GM19372 (cell line): ENCODE measurements at regions not wholly inside any gene's neighbourhood (a gene's known extent, or its start where the extent isn't known, plus 50 kb on each side); places are given as distances from the start of the nearest gene placed in this dataset.
A peak's percentile ranks its signal among the peaks of the same experiment; 100 is the strongest.
"Not testable (repeated sequence)": the region's sequence is repeated elsewhere in the genome, so short reads cannot be mapped to it uniquely, and the experiment has no call there.

Source experiments
- ATAC-seq: cut with Tn5 transposase; IDR thresholded peaks from one replicate; pipeline ENCODE4 v1.9.1; 2021; ENCODE audit warnings: mild to moderate bottlenecking, low read depth, moderate library complexity; ENCODE audit not compliant: unreplicated experiment

DNA sequence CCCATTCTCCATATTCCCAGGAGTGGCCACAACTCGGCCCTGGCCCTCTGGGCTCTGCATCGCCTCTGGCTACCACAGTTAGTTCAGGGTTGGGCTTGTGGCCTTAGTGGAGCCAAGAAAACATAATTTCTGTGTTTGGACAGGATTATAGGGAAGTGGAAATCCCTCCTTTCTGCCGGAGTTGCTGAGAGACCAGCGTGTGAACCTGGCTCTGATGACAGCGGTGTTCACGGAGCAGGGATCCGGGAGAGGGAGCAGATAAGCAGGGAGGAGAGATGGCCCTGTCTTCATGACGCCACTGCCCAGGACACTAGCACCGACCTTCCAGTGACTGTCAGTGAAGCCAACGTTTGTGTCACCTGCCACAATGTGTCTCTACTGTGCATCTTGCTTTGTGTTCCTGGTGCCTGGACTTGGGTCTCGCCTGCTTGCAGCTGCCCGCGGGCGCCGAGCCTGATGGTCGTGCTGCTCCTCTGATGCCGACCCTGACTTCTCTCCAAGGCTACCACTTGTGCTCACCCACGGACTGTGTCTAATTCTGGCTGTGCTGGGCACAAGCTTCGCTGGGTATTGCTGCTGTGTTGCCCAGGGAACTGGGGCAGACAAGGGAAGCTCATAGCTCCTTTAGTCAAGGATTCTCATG, 67.0 kb upstream of the VIPR2 start:
- ATAC-seq = no peak

DNA sequence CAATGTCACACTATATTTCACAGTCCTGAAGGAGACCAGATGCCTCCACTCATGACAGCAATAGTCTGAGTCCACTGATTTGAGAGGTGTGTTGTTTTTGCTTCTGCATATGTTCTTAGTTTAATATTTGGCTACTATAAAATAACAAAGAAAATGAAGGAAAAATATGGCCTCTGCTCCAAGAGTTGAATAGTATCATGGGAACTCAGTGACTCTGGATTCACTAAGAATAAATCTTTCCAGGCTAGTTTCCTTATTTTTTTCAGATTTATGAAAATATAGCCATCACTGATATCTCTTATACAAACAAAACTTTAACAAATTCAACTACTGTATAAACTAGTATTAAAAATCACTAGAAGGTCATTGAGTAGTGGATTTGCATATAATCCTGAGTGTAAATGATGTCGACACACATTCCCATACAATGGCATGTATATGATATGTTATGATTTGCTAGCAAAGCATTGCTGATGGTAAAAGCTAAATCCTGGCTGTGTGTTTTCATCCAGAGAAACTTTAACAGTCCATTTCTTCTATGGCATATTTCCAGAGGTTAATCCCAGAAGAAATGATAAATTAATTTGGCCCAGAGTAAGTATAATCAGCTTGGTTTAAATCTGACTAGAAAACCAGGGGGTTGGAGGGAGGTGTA, 66.0 kb upstream of the VIPR2 start:
- ATAC-seq = no peak

DNA sequence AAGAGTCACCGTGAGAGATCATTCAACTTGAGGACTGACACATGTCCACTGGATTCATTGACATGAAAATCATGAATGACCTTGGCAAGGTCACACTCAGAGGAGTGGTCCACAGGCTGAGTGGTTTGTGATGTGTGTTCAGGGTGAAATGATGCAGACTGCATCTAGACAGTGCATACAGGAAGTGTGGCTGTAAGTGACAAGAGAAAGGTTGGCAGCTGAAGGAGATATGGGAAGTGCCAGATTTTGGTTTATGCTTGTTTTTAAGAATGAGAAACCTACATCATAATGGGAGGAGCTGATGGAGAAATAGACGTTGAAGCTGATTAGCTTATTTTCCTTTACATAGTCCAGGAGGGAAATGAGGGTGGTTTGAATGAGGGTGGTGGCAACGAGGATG, 64.8 kb upstream of the VIPR2 start:
- ATAC-seq = no peak

DNA sequence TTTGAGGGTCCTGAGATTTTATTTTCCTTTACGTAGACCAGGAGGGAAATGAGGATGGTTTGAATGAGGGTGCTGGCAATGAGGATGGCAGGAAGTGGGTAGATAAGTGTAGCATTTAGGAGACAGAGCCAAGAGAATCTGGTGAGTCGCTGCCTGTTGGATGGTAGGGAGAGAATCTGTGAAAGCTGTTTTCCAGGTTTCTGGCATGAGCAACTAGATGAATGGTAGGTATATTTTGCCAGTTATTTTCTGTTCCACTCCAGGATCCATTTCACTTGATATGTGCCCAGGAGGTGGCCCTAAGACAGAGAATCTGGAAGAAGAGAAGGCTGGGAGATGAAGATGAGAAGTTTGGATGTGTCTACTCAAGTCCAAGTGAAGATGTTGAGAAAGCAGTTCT, 63.3 kb upstream of the VIPR2 start:
- no peak for ATAC-seq

DNA sequence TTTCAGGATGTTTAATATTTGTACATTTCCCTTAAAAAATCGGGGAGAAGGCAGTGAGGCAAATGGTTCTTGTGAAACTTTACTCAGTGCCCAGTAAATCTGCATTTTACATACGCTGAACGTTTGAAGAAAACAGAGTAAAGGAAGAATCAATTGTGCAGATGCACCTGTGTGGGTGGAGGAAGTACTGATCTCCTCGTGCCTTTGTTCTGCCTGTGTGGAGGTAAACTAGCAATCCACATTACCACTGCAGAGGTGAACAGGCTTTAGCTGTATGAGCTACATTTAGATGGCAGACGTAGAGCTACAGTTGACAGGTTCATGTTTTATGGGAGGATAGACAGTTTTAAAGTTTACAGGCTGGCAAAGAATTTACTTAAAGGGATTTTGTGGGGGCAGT, 62.7 kb upstream of the VIPR2 start:
- no peak for ATAC-seq

DNA sequence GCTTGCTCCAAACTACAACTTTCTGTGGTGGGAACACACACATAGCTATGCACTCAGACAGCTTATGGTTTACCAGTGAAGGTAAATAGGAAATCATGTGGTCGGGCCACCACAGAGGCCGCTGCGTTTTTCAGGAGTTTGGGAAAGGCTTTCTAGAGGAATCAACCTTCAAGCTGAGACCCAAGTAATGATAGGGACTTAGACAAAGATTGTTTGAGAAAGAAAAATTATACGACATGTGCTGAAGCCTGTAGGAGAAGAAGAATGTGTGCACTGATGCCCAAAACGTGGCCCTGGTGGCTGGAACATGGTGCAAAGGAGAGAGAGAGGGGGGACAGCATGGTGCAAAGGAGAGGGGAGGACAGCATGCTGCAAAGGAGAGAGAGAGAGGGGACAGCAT, 61.2 kb upstream of the VIPR2 start:
- ATAC-seq = no peak

DNA sequence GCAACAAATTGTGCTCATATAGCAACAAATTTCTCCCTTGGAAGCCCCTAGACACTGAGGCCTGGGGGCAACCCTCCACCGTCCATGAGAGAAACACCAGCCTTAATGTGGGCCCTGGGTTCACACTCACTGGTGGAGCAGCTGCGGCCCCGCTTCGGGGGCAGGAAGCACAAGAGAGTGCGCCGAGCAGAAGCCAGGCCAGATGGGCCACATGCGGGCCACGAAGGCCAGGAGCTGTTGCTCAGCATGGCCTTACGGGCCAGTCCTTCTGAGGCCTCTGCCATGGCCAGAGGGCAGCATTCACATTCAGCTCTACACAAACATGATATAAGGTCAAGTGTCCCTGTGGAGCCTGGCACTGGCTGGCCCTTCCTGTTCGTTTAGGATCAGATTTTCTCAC, 60.0 kb upstream of the VIPR2 start:
- no peak for ATAC-seq

DNA sequence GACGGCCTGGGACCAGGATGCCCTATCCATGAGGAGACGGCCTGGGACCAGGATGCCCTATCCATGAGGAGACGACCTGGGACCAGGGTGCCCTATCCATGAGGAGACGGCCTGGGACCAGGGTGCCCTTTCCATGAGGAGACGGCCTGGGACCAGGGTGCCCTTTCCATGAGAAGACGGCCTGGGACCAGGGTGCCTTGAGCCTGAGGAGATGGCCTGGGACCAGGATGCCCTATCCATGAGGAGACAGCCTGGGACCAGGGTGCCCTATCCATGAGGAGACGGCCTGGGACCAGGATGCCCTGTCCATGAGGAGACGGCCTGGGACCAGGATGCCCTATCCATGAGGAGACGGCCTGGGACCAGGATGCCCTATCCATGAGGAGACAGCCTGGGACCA, 58.6 kb upstream of the VIPR2 start:
- ATAC-seq = not testable (repeated sequence)

DNA sequence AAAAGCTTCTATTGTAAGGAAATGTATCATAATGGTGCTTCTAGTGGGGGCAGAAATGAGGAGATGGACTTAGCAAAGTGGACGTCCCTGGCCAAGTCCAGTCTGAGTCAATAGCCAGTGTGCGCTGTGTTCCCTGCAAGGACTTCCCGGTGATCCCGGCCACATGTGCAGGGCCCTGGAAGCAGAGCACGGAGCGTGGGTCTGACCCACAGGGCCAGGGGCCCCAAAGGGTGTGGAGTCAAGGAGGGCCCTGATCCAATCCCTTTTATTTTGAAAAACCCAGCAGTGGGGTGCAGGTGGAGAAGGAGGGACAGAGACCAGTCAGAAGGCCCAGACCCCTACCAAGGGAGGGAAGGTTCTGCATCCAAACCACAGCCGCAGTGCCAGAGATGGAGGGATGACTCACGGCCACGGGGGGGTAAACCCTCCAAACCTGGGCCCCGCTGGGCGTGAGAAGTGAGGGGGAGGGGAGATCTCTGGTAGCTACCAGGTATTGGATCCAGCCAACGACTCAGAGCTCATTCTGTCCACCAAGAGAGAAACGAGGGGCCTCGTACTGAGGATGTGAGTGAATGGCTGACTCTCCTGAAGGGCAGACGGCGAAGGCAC, 57.2 kb upstream of the VIPR2 start:
- ATAC-seq = no peak

DNA sequence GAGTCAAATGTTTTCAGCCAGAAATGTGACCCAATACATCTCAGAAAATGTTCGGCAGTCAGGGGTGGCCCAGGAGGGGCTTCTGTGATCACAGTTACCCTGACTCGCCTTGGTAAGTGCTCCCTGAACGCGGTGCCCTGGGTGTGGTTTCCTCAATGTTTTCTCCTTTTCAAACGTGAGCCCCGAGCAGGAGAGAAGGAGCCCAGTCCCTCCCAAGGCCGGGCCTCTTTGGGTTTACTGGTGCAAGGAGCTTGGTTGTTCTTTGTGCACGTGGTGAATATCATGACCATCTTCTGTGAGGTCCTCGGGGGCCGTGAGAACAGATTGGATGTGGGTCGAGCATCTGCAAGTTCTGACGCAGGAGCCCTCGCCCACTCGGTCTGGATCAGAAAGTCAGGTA, 55.8 kb upstream of the VIPR2 start:
- ATAC-seq = no peak

DNA sequence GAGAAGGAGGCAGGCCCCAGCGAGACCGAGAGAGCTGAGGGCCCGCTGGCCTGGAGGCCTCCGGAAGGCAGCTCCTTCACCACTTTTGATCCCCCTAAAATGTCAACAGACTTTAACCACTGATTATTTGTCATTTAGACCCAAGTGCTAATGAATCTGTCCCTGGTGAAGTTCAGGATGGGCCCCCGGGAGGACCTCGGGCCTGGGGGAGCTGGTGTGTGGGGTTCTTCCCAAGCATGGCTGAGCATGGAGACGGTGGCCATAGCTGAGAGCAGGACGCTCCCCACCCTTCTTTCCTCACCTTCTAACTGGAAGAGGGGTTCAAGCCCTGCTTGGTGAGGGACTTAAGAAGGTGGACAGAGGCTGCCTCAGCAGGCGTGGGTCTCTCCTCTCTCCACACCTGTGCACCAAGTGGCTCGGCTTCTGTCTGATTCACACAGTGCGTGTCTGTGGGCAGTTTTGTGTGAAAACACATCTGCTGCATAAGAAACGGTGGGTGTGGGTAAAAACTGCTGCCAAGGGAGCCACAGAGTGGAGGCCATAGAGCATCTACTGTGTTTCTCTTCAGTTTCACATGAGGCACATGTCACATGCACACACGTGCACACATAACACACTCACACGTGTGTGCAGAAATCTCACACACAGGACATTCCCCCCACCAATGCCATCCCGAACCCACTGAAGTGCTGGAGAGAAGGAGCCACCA, 53.5 kb upstream of the VIPR2 start:
- ATAC-seq = no peak

DNA sequence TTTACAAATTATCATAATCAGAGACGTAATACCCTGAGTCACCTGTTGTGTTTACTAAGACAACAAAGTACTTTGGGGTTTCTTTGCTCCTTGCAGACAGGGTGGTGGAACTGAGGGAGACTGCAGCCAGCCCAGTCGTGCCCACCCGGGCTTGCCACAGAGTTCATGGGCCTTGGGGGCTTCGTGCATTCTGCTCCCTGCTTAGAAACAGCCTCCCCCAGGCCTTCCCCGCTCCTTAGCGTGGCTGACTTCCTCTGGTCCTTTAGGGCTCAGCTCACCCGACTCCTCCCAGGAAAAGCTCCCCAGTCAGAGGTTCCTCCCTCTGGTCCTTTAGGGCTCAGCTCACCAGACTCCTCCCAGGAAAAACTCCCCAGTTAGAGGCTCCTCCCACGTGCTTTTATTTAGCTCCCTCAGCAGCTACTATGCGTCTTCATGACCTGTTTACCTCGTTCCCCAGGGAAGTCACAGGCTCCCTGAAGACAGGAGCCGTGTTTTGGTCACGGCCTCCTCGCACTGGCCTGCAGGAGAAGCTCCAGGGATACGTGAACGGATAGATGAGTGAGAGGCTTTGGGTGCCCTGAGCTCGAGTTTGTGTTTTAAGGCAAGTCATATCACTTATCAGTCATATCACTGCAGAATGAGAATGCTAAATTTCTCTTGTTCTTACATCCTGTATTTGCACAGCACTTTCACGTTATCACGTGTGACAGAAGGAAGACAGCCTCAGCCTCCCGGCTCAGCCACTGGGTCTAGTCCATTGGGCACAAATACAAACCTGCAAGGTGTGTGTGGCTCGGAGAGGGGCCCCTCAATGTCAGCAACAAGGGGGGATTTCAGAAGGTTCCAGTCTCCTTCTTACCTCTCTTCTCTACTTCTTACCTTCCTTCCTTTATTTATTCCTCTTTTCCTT, 52.7 kb upstream of the VIPR2 start:
- ATAC-seq = peak; percentile 66

DNA sequence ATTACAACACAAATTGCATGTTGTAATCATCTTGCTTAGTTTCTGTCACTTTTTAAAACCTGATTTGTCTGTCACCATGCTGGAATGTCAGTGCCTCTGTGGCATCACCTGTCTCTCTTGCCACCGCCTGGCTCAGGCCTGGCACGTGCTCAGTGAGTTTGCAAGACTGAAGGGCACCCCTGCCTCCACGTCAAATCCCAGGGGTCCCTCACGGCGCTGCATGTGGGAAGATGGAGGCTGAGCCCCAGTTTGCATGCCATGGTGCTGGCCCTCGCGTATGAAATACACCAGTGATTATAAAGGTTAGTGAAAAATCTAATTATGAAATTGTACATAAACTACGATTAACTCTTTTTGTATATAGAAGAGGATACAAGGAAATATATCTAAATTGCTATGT, 51.9 kb upstream of the VIPR2 start:
- ATAC-seq = no peak

DNA sequence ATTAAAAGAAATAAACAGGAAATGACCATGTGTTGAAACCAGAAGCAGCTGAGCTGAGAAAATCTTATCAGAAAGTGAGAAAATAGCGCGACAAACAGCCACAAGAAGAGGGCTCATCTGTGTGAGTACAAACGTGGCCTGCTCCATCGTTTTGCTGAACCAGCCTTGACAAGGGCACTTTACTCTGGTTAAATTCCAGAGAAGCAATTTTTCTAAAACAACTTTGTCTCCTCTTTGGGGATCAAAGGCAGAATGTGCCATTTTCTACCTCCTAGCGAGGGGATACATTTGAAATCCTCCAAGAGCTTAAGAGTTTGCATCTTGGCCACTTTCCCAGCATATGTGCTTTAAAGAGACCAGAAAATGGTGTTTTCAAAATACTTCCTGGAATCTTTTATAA, 51.3 kb upstream of the VIPR2 start:
- no peak for ATAC-seq
